HFFc6 (cell line): ENCODE measurements at regions not wholly inside any gene's neighbourhood (a gene's known extent, or its start where the extent isn't known, plus 50 kb on each side); places are given as distances from the start of the nearest gene placed in this dataset.
"Not testable (repeated sequence)": the region's sequence is repeated elsewhere in the genome, so short reads cannot be mapped to it uniquely, and the experiment has no call there.

ENCODE experiments used
- DNase-seq: peaks from one replicate; pipeline ENCODE4 v3.0.0-alpha.2; 2018
- H3K27ac Mint-ChIP-seq: 2 replicates; pipeline ENCODE4 v1.8.0; 2020; ENCODE audit warnings: mild to moderate bottlenecking, mixed read lengths
- H3K27me3 Mint-ChIP-seq: 2 replicates; pipeline ENCODE4 v1.8.0; 2021; ENCODE audit warnings: mild to moderate bottlenecking, moderate library complexity, mixed read lengths; ENCODE audit not compliant: insufficient read depth
- H3K36me3 Mint-ChIP-seq: 2 replicates; pipeline ENCODE4 v1.8.0; 2021; ENCODE audit warnings: low read depth, mixed read lengths
- H3K4me1 Mint-ChIP-seq: 2 replicates; pipeline ENCODE4 v1.8.0; 2020; ENCODE audit warnings: low read depth, mixed read lengths
- H3K4me3 Mint-ChIP-seq: 2 replicates; pipeline ENCODE4 v1.8.0; 2020; ENCODE audit warnings: mild to moderate bottlenecking, moderate library complexity, mixed read lengths
- H3K9me3 Mint-ChIP-seq: 2 replicates; pipeline ENCODE4 v1.8.0; 2020; ENCODE audit warnings: mild to moderate bottlenecking, mixed read lengths
- CTCF ChIP-seq: fragments of 200-600 bp; sonication (generic); IDR thresholded peaks from 2 replicates; pipeline ENCODE4 v1.5.0; 2021; ENCODE audit warnings: antibody characterized with exemption, mild to moderate bottlenecking

GRCh38 chr1:220430586-220430985 lies 97.3 kb upstream of the MARK1 start:
- Mint-ChIP-seq H3K27ac (no peak overlapping the region), H3K9me3 (peaks cover 10% of the 10 kb centered on the region), H3K27me3 (no peaks in the 10 kb centered on the region; the same call in 1 of the 2 replicates), H3K36me3 (no peaks in the 10 kb centered on the region), H3K4me3 (no peak overlapping the region), H3K4me1 (no peaks in the 10 kb centered on the region)
- no peak for TF ChIP-seq CTCF
- DNase-seq, result no peak

GRCh38 chr1:220430059-220430458 lies 97.9 kb upstream of the MARK1 start:
- no peak overlapping the region for H3K27ac Mint-ChIP-seq
- DNase-seq, result no peak

GRCh38 chr1:220426989-220427388 lies 100.9 kb upstream of the MARK1 start:
- Mint-ChIP-seq H3K36me3 (no peaks in the 10 kb centered on the region), H3K27ac (no peak overlapping the region), H3K9me3 (peaks cover 7% of the 10 kb centered on the region; the same call in 1 of the 2 replicates), H3K4me1 (no peaks in the 10 kb centered on the region), H3K27me3 (no peaks in the 10 kb centered on the region; the same call in 1 of the 2 replicates), H3K4me3 (no peak overlapping the region)
- no peak for DNase-seq
- TF ChIP-seq CTCF, result no peak

More at GRCh38 chr1:220430059-220430458, 97.9 kb upstream of the MARK1 start:
- no peaks in the 10 kb centered on the region for H3K36me3 Mint-ChIP-seq
- H3K9me3 Mint-ChIP-seq, result peaks cover 8% of the 10 kb centered on the region
- no peaks in the 10 kb centered on the region for H3K4me1 Mint-ChIP-seq
- no peak overlapping the region for H3K4me3 Mint-ChIP-seq
- no peaks in the 10 kb centered on the region; the same call in 1 of the 2 replicates for H3K27me3 Mint-ChIP-seq
- no peak for TF ChIP-seq CTCF

- H3K27ac Mint-ChIP-seq, result no peak overlapping the region
These were observed 102.1 kb upstream of the MARK1 start for GRCh38 chr1:220425852-220426251.

GRCh38 chr1:220421508-220421907 lies 106.4 kb upstream of the MARK1 start:
- no peaks in the 10 kb centered on the region for H3K4me1 Mint-ChIP-seq
- DNase-seq, result no peak
- no peak overlapping the region for H3K4me3 Mint-ChIP-seq
- H3K36me3 Mint-ChIP-seq, result no peaks in the 10 kb centered on the region
- TF ChIP-seq CTCF, result no peak
- no peaks in the 10 kb centered on the region for H3K27me3 Mint-ChIP-seq
- peaks cover 9% of the 10 kb centered on the region; the same call in 1 of the 2 replicates for H3K9me3 Mint-ChIP-seq
- H3K27ac Mint-ChIP-seq, result no peak overlapping the region

More at GRCh38 chr1:220425852-220426251, 102.1 kb upstream of the MARK1 start:
- Mint-ChIP-seq H3K4me3 (no peak overlapping the region), H3K4me1 (no peaks in the 10 kb centered on the region), H3K36me3 (no peaks in the 10 kb centered on the region), H3K9me3 (peaks cover 11% of the 10 kb centered on the region; the same call in 1 of the 2 replicates), H3K27me3 (no peaks in the 10 kb centered on the region; the same call in 1 of the 2 replicates)
- no peak for DNase-seq
- TF ChIP-seq CTCF, result no peak

GRCh38 chr1:220420726-220421125 lies 107.2 kb upstream of the MARK1 start:
- Mint-ChIP-seq H3K36me3 (no peaks in the 10 kb centered on the region), H3K4me3 (no peak overlapping the region), H3K9me3 (peaks cover 9% of the 10 kb centered on the region; the same call in 1 of the 2 replicates), H3K27ac (no peak overlapping the region), H3K27me3 (no peaks in the 10 kb centered on the region), H3K4me1 (no peaks in the 10 kb centered on the region)
- no peak for DNase-seq
- no peak for TF ChIP-seq CTCF

- H3K36me3 Mint-ChIP-seq, H3K9me3 Mint-ChIP-seq, H3K27me3 Mint-ChIP-seq, DNase-seq, H3K27ac Mint-ChIP-seq, H3K4me3 Mint-ChIP-seq: not testable (repeated sequence)
- peaks cover 15% of the 10 kb centered on the region; the same call in 1 of the 2 replicates for H3K4me1 Mint-ChIP-seq
These were observed 115.6 kb upstream of the MARK1 start for GRCh38 chr1:220412382-220412781.
